HEK293 (cell line): ENCODE measurements at regions not wholly inside any gene's neighbourhood (a gene's known extent, or its start where the extent isn't known, plus 50 kb on each side); places are given as distances from the start of the nearest gene placed in this dataset.

Experiments used
- CTCF ChIA-PET: fragments of 350-600 bp; formaldehyde crosslinking; extraction: SDS; loops from one replicate; lab custom pipeline; 2021; ENCODE audit warnings: antibody characterized with exemption; lab: Yijun Ruan, JAX
- POLR2A ChIA-PET: fragments of 300-600 bp; formaldehyde crosslinking; extraction: SDS; loops from one replicate; lab custom pipeline; 2020; ENCODE audit warnings: antibody characterized with exemption, inconsistent platforms; lab: Yijun Ruan, JAX
- H3K27ac ChIP-seq: fragments of 200-500 bp; sonication (Bioruptor generic); 2 replicates; pipeline ENCODE4 v1.5.1; 2014; ENCODE audit warnings: low read depth, low read length, control low read depth, inconsistent platforms; ENCODE audit errors: extremely low read depth
- H3K36me3 ChIP-seq, 2 experiments: fragments of 200-500 bp in 1 of 2; sonication (Bioruptor generic) in 1 of 2; 1 replicate in 1 of 2; 2 replicates in 1 of 2; pipeline ENCODE4 v1.5.1; 2014 to 2017; ENCODE audit warnings: inconsistent platforms in 2 of 2, low read length in 2 of 2; ENCODE audit not compliant: control insufficient read depth in 2 of 2, insufficient read depth in 1 of 2
- H3K4me1 ChIP-seq: fragments of 200-500 bp; sonication (Bioruptor generic); 2 replicates; pipeline ENCODE4 v1.5.1; 2014; ENCODE audit warnings: mild to moderate bottlenecking, low read length, inconsistent platforms; ENCODE audit not compliant: control insufficient read depth, insufficient read depth
- H3K4me3 ChIP-seq: 2 replicates; pipeline ENCODE4 v1.5.1; 2011; ENCODE audit warnings: low read depth, mild to moderate bottlenecking, control low read depth, low read length, moderate library complexity
- H3K9me3 ChIP-seq: fragments of 200-500 bp; sonication (Bioruptor generic); 2 replicates; pipeline ENCODE4 v1.5.1; 2014; ENCODE audit warnings: low read depth, low read length, inconsistent platforms; ENCODE audit not compliant: control insufficient read depth, insufficient read depth
- FEZF1 ChIP-seq: fragments of 450-650 bp; formaldehyde crosslinking; IDR thresholded peaks from 2 replicates; pipeline ENCODE4 v1.5.1; 2016; ENCODE audit warnings: missing biosample characterization, missing genetic modification characterization
- MZF1 ChIP-seq: fragments of 450-650 bp; formaldehyde crosslinking; IDR thresholded peaks from 2 replicates; pipeline ENCODE4 v1.5.1; 2017; ENCODE audit warnings: missing biosample characterization, missing genetic modification characterization, borderline replicate concordance
- OSR2 ChIP-seq: fragments of 450-650 bp; formaldehyde crosslinking; IDR thresholded peaks from 2 replicates; pipeline ENCODE4 v1.5.1; 2016; ENCODE audit warnings: missing biosample characterization, missing genetic modification characterization
- ZBTB20 ChIP-seq: fragments of 450-650 bp; formaldehyde crosslinking; IDR thresholded peaks from 2 replicates; pipeline ENCODE4 v1.5.1; 2016; ENCODE audit warnings: missing biosample characterization, missing genetic modification characterization
- ZNF138 ChIP-seq: fragments of 450-650 bp; formaldehyde crosslinking; IDR thresholded peaks from 2 replicates; pipeline ENCODE4 v1.5.1; 2016; ENCODE audit warnings: missing biosample characterization, missing genetic modification characterization, borderline replicate concordance
- ZNF473 ChIP-seq: fragments of 450-650 bp; formaldehyde crosslinking; IDR thresholded peaks from 2 replicates; pipeline ENCODE4 v1.5.1; 2017; ENCODE audit warnings: missing biosample characterization, missing genetic modification characterization
- ZNF510 ChIP-seq: fragments of 450-650 bp; formaldehyde crosslinking; IDR thresholded peaks from 2 replicates; pipeline ENCODE4 v1.5.1; 2018; ENCODE audit warnings: mild to moderate bottlenecking, missing genetic modification characterization, missing biosample characterization; ENCODE audit not compliant: insufficient replicate concordance
- ZNF623 ChIP-seq: fragments of 450-650 bp; formaldehyde crosslinking; IDR thresholded peaks from 2 replicates; pipeline ENCODE4 v1.5.1; 2016; ENCODE audit warnings: missing biosample characterization, missing genetic modification characterization
- TF ChIP-seq, protein P1 (sequence below): fragments of 450-650 bp; formaldehyde crosslinking; IDR thresholded peaks from 2 replicates; pipeline ENCODE4 v1.5.1; 2016; ENCODE audit warnings: missing biosample characterization, missing genetic modification characterization
- TF ChIP-seq, protein P2 (sequence below): fragments of 450-650 bp; formaldehyde crosslinking; IDR thresholded peaks from 2 replicates; pipeline ENCODE4 v1.5.1; 2016; ENCODE audit warnings: missing biosample characterization, missing genetic modification characterization
- TF ChIP-seq, protein P3 (sequence below): fragments of 450-650 bp; formaldehyde crosslinking; IDR thresholded peaks from 2 replicates; pipeline ENCODE4 v1.5.1; 2016; ENCODE audit warnings: missing biosample characterization, missing genetic modification characterization
- TF ChIP-seq, protein P4 (sequence below): fragments of 450-650 bp; formaldehyde crosslinking; IDR thresholded peaks from 2 replicates; pipeline ENCODE4 v1.5.1; 2016; ENCODE audit warnings: missing biosample characterization, missing genetic modification characterization, borderline replicate concordance
- TF ChIP-seq, protein P5 (sequence below): fragments of 450-650 bp; IDR thresholded peaks from 2 replicates; pipeline ENCODE4 v1.5.1; 2018; ENCODE audit warnings: missing biosample characterization, mild to moderate bottlenecking, missing genetic modification characterization

DNA sequence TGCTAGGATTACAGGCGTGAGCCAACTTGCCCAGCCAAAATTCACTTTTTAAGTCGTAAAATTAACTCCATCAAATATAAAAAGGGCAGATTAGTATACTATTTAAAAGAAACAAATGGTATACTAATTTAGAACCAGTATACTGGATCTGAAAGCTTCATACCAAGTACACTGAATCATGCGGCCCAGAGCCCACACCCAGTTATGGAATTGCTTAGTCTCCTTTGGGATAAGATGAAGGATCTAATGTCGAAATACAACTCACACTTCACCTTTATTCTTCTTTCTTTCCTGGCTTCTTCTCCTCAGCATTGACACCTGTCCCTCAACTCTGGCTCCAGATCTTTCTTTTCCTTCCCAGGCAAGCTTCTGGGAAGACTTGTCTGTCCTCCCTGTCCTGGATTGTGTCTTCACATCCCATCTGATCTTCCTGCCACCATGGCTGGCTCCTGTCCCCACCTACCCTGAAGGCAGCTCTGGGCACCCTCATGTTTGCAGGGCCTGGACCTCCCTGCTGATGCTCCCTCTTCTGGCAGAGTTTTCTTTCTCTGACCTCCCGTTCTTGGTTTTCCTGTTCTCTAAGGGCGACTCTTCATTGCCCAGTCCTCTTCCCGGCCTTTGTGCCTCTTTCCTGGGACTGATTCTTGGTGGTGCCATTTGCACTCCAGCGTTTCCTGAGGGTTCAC is 57.8 kb upstream of the CTBP2 start:
- Histone ChIP-seq H3K36me3 (no peaks in the 10 kb centered on the region), H3K9me3 (no peaks in the 10 kb centered on the region), H3K4me1 (peaks cover 8% of the 10 kb centered on the region; the same call in 1 of the 2 replicates), H3K4me3 (no peak overlapping the region), H3K27ac (no peak overlapping the region)
- CTCF ChIA-PET, result interaction anchor here (0.5 kb wide), 1 partner anchor 47 kb away, joined by 4 read pairs; no protein-coding TSS in a partner anchor
- no peak for TF ChIP-seq ZNF473 (tag by site-specific recombination)
- TF ChIP-seq, protein P1, sequence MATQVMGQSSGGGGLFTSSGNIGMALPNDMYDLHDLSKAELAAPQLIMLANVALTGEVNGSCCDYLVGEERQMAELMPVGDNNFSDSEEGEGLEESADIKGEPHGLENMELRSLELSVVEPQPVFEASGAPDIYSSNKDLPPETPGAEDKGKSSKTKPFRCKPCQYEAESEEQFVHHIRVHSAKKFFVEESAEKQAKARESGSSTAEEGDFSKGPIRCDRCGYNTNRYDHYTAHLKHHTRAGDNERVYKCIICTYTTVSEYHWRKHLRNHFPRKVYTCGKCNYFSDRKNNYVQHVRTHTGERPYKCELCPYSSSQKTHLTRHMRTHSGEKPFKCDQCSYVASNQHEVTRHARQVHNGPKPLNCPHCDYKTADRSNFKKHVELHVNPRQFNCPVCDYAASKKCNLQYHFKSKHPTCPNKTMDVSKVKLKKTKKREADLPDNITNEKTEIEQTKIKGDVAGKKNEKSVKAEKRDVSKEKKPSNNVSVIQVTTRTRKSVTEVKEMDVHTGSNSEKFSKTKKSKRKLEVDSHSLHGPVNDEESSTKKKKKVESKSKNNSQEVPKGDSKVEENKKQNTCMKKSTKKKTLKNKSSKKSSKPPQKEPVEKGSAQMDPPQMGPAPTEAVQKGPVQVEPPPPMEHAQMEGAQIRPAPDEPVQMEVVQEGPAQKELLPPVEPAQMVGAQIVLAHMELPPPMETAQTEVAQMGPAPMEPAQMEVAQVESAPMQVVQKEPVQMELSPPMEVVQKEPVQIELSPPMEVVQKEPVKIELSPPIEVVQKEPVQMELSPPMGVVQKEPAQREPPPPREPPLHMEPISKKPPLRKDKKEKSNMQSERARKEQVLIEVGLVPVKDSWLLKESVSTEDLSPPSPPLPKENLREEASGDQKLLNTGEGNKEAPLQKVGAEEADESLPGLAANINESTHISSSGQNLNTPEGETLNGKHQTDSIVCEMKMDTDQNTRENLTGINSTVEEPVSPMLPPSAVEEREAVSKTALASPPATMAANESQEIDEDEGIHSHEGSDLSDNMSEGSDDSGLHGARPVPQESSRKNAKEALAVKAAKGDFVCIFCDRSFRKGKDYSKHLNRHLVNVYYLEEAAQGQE (tag by site-specific recombination), result no peak
- TF ChIP-seq, protein P2, sequence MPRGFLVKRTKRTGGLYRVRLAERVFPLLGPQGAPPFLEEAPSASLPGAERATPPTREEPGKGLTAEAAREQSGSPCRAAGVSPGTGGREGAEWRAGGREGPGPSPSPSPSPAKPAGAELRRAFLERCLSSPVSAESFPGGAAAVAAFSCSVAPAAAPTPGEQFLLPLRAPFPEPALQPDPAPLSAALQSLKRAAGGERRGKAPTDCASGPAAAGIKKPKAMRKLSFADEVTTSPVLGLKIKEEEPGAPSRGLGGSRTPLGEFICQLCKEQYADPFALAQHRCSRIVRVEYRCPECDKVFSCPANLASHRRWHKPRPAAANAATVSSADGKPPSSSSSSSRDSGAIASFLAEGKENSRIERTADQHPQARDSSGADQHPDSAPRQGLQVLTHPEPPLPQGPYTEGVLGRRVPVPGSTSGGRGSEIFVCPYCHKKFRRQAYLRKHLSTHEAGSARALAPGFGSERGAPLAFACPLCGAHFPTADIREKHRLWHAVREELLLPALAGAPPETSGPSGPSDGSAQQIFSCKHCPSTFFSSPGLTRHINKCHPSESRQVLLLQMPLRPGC, result no peak
- TF ChIP-seq ZNF623 (tag by site-specific recombination), result no peak
- TF ChIP-seq ZNF510 (tag by site-specific recombination), result no peak
- no peak for TF ChIP-seq ZNF138 (tag by site-specific recombination)
- no peak for TF ChIP-seq ZBTB20 (tag by site-specific recombination)
- TF ChIP-seq, protein P3, sequence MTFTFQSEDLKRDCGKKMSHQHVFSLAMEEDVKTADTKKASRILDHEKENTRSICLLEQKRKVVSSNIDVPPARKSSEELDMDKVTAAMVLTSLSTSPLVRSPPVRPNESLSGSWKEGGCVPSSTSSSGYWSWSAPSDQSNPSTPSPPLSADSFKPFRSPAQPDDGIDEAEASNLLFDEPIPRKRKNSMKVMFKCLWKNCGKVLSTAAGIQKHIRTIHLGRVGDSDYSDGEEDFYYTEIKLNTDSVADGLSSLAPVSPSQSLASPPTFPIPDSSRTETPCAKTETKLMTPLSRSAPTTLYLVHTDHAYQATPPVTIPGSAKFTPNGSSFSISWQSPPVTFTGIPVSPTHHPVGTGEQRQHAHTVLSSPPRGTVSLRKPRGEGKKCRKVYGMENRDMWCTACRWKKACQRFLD, result no peak
- TF ChIP-seq, protein P4, sequence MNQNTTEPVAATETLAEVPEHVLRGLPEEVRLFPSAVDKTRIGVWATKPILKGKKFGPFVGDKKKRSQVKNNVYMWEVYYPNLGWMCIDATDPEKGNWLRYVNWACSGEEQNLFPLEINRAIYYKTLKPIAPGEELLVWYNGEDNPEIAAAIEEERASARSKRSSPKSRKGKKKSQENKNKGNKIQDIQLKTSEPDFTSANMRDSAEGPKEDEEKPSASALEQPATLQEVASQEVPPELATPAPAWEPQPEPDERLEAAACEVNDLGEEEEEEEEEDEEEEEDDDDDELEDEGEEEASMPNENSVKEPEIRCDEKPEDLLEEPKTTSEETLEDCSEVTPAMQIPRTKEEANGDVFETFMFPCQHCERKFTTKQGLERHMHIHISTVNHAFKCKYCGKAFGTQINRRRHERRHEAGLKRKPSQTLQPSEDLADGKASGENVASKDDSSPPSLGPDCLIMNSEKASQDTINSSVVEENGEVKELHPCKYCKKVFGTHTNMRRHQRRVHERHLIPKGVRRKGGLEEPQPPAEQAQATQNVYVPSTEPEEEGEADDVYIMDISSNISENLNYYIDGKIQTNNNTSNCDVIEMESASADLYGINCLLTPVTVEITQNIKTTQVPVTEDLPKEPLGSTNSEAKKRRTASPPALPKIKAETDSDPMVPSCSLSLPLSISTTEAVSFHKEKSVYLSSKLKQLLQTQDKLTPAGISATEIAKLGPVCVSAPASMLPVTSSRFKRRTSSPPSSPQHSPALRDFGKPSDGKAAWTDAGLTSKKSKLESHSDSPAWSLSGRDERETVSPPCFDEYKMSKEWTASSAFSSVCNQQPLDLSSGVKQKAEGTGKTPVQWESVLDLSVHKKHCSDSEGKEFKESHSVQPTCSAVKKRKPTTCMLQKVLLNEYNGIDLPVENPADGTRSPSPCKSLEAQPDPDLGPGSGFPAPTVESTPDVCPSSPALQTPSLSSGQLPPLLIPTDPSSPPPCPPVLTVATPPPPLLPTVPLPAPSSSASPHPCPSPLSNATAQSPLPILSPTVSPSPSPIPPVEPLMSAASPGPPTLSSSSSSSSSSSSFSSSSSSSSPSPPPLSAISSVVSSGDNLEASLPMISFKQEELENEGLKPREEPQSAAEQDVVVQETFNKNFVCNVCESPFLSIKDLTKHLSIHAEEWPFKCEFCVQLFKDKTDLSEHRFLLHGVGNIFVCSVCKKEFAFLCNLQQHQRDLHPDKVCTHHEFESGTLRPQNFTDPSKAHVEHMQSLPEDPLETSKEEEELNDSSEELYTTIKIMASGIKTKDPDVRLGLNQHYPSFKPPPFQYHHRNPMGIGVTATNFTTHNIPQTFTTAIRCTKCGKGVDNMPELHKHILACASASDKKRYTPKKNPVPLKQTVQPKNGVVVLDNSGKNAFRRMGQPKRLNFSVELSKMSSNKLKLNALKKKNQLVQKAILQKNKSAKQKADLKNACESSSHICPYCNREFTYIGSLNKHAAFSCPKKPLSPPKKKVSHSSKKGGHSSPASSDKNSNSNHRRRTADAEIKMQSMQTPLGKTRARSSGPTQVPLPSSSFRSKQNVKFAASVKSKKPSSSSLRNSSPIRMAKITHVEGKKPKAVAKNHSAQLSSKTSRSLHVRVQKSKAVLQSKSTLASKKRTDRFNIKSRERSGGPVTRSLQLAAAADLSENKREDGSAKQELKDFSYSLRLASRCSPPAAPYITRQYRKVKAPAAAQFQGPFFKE (tag by site-specific recombination), result no peak
- no peak for TF ChIP-seq MZF1 (tag by site-specific recombination)
- POLR2A ChIA-PET, result no interaction called here

DNA sequence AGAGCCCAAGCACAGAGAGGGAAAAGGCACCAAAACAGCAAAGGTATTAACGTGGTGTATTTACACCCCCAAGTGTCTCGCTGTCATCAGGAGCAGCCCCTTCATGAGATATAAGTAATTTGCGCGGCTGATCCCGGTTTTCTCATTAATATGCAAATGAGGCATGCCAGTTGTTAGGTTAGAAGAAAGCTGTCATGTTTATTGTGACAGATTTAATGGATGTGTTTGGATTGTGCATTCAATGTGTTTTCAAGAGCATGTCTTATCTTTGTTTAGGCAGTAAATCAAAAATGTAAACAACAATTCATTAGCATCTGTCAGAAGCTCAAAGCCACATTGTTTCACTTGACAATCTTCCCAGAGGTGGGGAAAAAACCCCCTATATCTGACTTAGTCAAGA is 56.5 kb upstream of the CTBP2 start:
- Histone ChIP-seq H3K9me3 (no peaks in the 10 kb centered on the region), H3K36me3 (no peaks in the 10 kb centered on the region), H3K4me3 (no peak overlapping the region), H3K4me1 (peaks cover 8% of the 10 kb centered on the region; the same call in 1 of the 2 replicates), H3K27ac (no peak overlapping the region)
- ChIA-PET POLR2A (no interaction called here), CTCF (interaction anchor here (0.7 kb wide), 1 partner anchor 393 kb away, joined by 3 read pairs; no protein-coding TSS in a partner anchor)
- TF ChIP-seq OSR2 (tag by site-specific recombination), result peak; percentile 20; the same call in 1 of the 2 replicates
- peak; percentile 38; the same call in 1 of the 2 replicates for TF ChIP-seq FEZF1 (tag by site-specific recombination)
- TF ChIP-seq, protein P5, sequence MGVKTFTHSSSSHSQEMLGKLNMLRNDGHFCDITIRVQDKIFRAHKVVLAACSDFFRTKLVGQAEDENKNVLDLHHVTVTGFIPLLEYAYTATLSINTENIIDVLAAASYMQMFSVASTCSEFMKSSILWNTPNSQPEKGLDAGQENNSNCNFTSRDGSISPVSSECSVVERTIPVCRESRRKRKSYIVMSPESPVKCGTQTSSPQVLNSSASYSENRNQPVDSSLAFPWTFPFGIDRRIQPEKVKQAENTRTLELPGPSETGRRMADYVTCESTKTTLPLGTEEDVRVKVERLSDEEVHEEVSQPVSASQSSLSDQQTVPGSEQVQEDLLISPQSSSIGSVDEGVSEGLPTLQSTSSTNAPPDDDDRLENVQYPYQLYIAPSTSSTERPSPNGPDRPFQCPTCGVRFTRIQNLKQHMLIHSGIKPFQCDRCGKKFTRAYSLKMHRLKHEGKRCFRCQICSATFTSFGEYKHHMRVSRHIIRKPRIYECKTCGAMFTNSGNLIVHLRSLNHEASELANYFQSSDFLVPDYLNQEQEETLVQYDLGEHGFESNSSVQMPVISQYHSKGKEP (tag by site-specific recombination), result no peak
